GM18520 (cell line): ENCODE measurements at regions not wholly inside any gene's neighbourhood (a gene's known extent, or its start where the extent isn't known, plus 50 kb on each side); places are given as distances from the start of the nearest gene placed in this dataset.

Experiments used
- ATAC-seq: cut with Tn5 transposase; IDR thresholded peaks from one replicate; pipeline ENCODE4 v1.9.1; 2021; ENCODE audit not compliant: unreplicated experiment

- ATAC-seq, result no peak
Observed at GRCh38 chr16:59305850-59306249, 571.7 kb upstream of the GOT2 start.

GRCh38 chr16:59296888-59297287 is 562.8 kb upstream of the GOT2 start:
- ATAC-seq, result no peak

- no peak for ATAC-seq
Observed at GRCh38 chr16:59295993-59296736, 562.0 kb upstream of the GOT2 start.

- no peak for ATAC-seq
Observed at GRCh38 chr16:59295474-59295873, 561.4 kb upstream of the GOT2 start.

- no peak for ATAC-seq
Observed at GRCh38 chr16:59290718-59291117, 556.6 kb upstream of the GOT2 start.

- no peak for ATAC-seq
Observed at GRCh38 chr16:59289151-59289550, 555.0 kb upstream of the GOT2 start.

- ATAC-seq, result no peak
Observed at GRCh38 chr16:59274141-59274540, 540.0 kb upstream of the GOT2 start.

GRCh38 chr16:59263955-59264354 is 529.8 kb upstream of the GOT2 start:
- no peak for ATAC-seq

GRCh38 chr16:59260892-59261291 is 526.8 kb upstream of the GOT2 start:
- no peak for ATAC-seq

GRCh38 chr16:59259950-59260319 is 525.8 kb upstream of the GOT2 start:
- ATAC-seq, result no peak

- ATAC-seq, result no peak
Observed at GRCh38 chr16:59259074-59259949, 525.2 kb upstream of the GOT2 start.

- no peak for ATAC-seq
Observed at GRCh38 chr16:59252317-59252716, 518.2 kb upstream of the GOT2 start.

GRCh38 chr16:59249011-59249410 is 514.9 kb upstream of the GOT2 start:
- ATAC-seq, result no peak

GRCh38 chr16:59242556-59242955 is 508.4 kb upstream of the GOT2 start:
- ATAC-seq, result no peak

GRCh38 chr16:59238246-59238645 is 504.1 kb upstream of the GOT2 start:
- ATAC-seq, result no peak

- ATAC-seq, result no peak
Observed at GRCh38 chr16:59236804-59237458, 502.8 kb upstream of the GOT2 start.

GRCh38 chr16:59224401-59224800 is 490.3 kb upstream of the GOT2 start:
- no peak for ATAC-seq

- no peak for ATAC-seq
Observed at GRCh38 chr16:59220011-59220410, 485.9 kb upstream of the GOT2 start.

- no peak for ATAC-seq
Observed at GRCh38 chr16:59216291-59216690, 482.2 kb upstream of the GOT2 start.

- ATAC-seq, result no peak
Observed at GRCh38 chr16:59214455-59214854, 480.3 kb upstream of the GOT2 start.

- no peak for ATAC-seq
Observed at GRCh38 chr16:59213952-59214351, 479.8 kb upstream of the GOT2 start.

- no peak for ATAC-seq
Observed at GRCh38 chr16:59212492-59213024, 478.4 kb upstream of the GOT2 start.
